SK-N-SH (cell line): ENCODE measurements at regions not wholly inside any gene's neighbourhood (a gene's known extent, or its start where the extent isn't known, plus 50 kb on each side); places are given as distances from the start of the nearest gene placed in this dataset.

Experiments used
- CTCF ChIA-PET: fragments of 300-600, 350-600 bp; formaldehyde crosslinking; extraction: SDS; loops from one replicate; lab custom pipeline; 2021; lab: Yijun Ruan, JAX
- POLR2A ChIA-PET: fragments of 350-600 bp; sonication (Branson Sonifier 250); formaldehyde crosslinking; extraction: SDS; loops from one replicate; lab custom pipeline; 2020; ENCODE audit warnings: antibody characterized with exemption, inconsistent platforms; lab: Yijun Ruan, JAX
- DNase-seq: peaks from one replicate; pipeline ENCODE4 v3.0.0; 2012
- H2AFZ ChIP-seq: fragments of 200-600 bp; sonication (generic); 2 replicates; pipeline ENCODE4 v1.8.1; 2016; ENCODE audit warnings: antibody characterized with exemption, mild to moderate bottlenecking, low read depth
- H3F3A ChIP-seq: fragments of 200-600 bp; sonication (generic); replicated peaks from 2 replicates; pipeline ENCODE3; 2016; ENCODE audit warnings: antibody characterized with exemption, mild to moderate bottlenecking; ENCODE audit not compliant: insufficient read depth
- H3K27ac ChIP-seq, 2 experiments: fragments of 200-500 bp in 1 of 2; fragments of 200-600 bp in 1 of 2; sonication (Bioruptor generic) in 1 of 2; sonication (generic), shearing (Covaris generic) in 1 of 2; 2 replicates each; pipeline versions ENCODE4 v1.5.1 to v1.6.1; 2014 to 2016; ENCODE audit warnings: low read depth in 2 of 2, inconsistent platforms in 1 of 2, low read length in 1 of 2, mild to moderate bottlenecking in 1 of 2, mixed read lengths in 1 of 2
- H3K27me3 ChIP-seq: fragments of 200-600 bp; sonication (generic), shearing (Covaris generic); 2 replicates; pipeline ENCODE4 v1.6.1; 2016; ENCODE audit warnings: mixed run types; ENCODE audit not compliant: insufficient read depth
- H3K36me3 ChIP-seq, 2 experiments: fragments of 200-500 bp in 1 of 2; fragments of 200-600 bp in 1 of 2; sonication (Bioruptor generic) in 1 of 2; sonication (generic) in 1 of 2; replicated peaks in 1 of 2; 2 replicates each; pipeline versions ENCODE3 to v1.5.1; 2014 to 2016; ENCODE audit warnings: low read length in 1 of 2, mild to moderate bottlenecking in 1 of 2; ENCODE audit not compliant: insufficient read depth in 2 of 2, control insufficient read depth in 1 of 2
- H3K4me1 ChIP-seq, 2 experiments: fragments of 200-500 bp in 1 of 2; fragments of 200-600 bp in 1 of 2; sonication (Bioruptor generic) in 1 of 2; sonication (generic), shearing (Covaris generic) in 1 of 2; 2 replicates each; pipeline versions ENCODE4 v1.5.1 to v1.6.1; 2014 to 2016; ENCODE audit warnings: low read depth in 1 of 2, low read length in 1 of 2, mixed run types in 1 of 2; ENCODE audit not compliant: insufficient read depth in 2 of 2, control insufficient read depth in 1 of 2
- H3K4me2 ChIP-seq: fragments of 200-600 bp; sonication (generic), shearing (Covaris generic); 2 replicates; pipeline ENCODE4 v1.6.1; 2017; ENCODE audit warnings: mixed run types
- H3K4me3 ChIP-seq, 2 experiments: fragments of 200-500 bp in 1 of 2; fragments of 200-600 bp in 1 of 2; sonication (Bioruptor generic) in 1 of 2; sonication (generic), shearing (Covaris generic) in 1 of 2; 2 replicates each; pipeline versions ENCODE4 v1.5.1 to v1.8.1; 2014 to 2016; ENCODE audit warnings: low read depth in 2 of 2, inconsistent platforms in 1 of 2, low read length in 1 of 2, mild to moderate bottlenecking in 1 of 2, mixed read lengths in 1 of 2, moderate library complexity in 1 of 2
- H3K79me2 ChIP-seq: fragments of 200-600 bp; sonication (generic); 2 replicates; pipeline ENCODE4 v1.8.1; 2017; ENCODE audit warnings: mild to moderate bottlenecking; ENCODE audit not compliant: insufficient read depth
- H3K9ac ChIP-seq: fragments of 200-600 bp; sonication (generic); 2 replicates; pipeline ENCODE4 v1.6.1; 2017; ENCODE audit warnings: mixed run types
- H3K9me2 ChIP-seq: fragments of 200-600 bp; sonication (generic); 2 replicates; pipeline ENCODE4 v1.6.1; 2017; ENCODE audit warnings: mixed run types
- H3K9me3 ChIP-seq: fragments of 200-600 bp; sonication (generic); 2 replicates; pipeline ENCODE4 v1.6.1; 2017; ENCODE audit warnings: mixed run types, mild to moderate bottlenecking, moderate library complexity
- H4K20me1 ChIP-seq: fragments of 200-600 bp; sonication (generic); 2 replicates; pipeline ENCODE4 v1.6.1; 2017; ENCODE audit warnings: mild to moderate bottlenecking, mixed run types; ENCODE audit not compliant: insufficient read depth
- CTCF ChIP-seq: fragments of 200-600 bp; sonication (generic); IDR thresholded peaks from 2 replicates; pipeline ENCODE4 v1.6.1; 2017; ENCODE audit warnings: antibody characterized with exemption, mild to moderate bottlenecking, moderate library complexity
- EP300 ChIP-seq, 2 experiments: IDR thresholded peaks; 2 replicates each; pipeline versions ENCODE4 v1.4.0 to v1.6.1; 2012; ENCODE audit warnings: borderline replicate concordance in 1 of 2, low read depth in 1 of 2, low read length in 1 of 2
- EZH2phosphoT487 ChIP-seq: fragments of 200-600 bp; sonication (generic); IDR thresholded peaks from 2 replicates; pipeline ENCODE4 v1.6.1; 2017; ENCODE audit warnings: low read depth, mixed run types, mild to moderate bottlenecking, antibody characterized with exemption, moderate library complexity, borderline replicate concordance
- FOSL2 ChIP-seq: IDR thresholded peaks from 2 replicates; pipeline ENCODE4 v1.4.0; 2012; ENCODE audit warnings: low read depth, mild to moderate bottlenecking, moderate library complexity, borderline replicate concordance
- GABPA ChIP-seq: IDR thresholded peaks from 2 replicates; pipeline ENCODE4 v1.4.0; 2012; ENCODE audit warnings: low read depth, mild to moderate bottlenecking
- GATA2 ChIP-seq: sonication (generic); formaldehyde crosslinking; IDR thresholded peaks from 2 replicates; pipeline ENCODE4 v1.5.0; 2020; ENCODE audit warnings: mild to moderate bottlenecking, missing genetic modification reagents
- JUND ChIP-seq: IDR thresholded peaks from 2 replicates; pipeline ENCODE4 v1.4.0; 2012
- MAX ChIP-seq: IDR thresholded peaks from 2 replicates; pipeline ENCODE4 v1.4.0; 2012; ENCODE audit warnings: low read depth
- NFIC ChIP-seq: IDR thresholded peaks from 2 replicates; pipeline ENCODE4 v1.4.0; 2012; ENCODE audit warnings: borderline replicate concordance
- NRF1 ChIP-seq: IDR thresholded peaks from 2 replicates; pipeline ENCODE4 v1.6.1; 2012; ENCODE audit warnings: low read depth, mild to moderate bottlenecking, low read length
- POLR2AphosphoS5 ChIP-seq: IDR thresholded peaks from 2 replicates; pipeline ENCODE4 v1.6.1; 2012; ENCODE audit warnings: low read depth, low read length
- RAD21 ChIP-seq: IDR thresholded peaks from 2 replicates; pipeline ENCODE4 v1.6.1; 2012; ENCODE audit warnings: mild to moderate bottlenecking, low read length
- RCOR1 ChIP-seq: fragments of 150-350 bp; IDR thresholded peaks from 2 replicates; pipeline ENCODE4 v1.6.1; 2017; ENCODE audit warnings: antibody characterized with exemption, low read length
- RFX5 ChIP-seq: IDR thresholded peaks from 2 replicates; pipeline ENCODE4 v1.6.1; 2012; ENCODE audit warnings: mild to moderate bottlenecking, improper control_type of control experiment, low read length
- RXRA ChIP-seq: IDR thresholded peaks from 2 replicates; pipeline ENCODE4 v1.4.0; 2012; ENCODE audit warnings: low read depth, mild to moderate bottlenecking, borderline replicate concordance
- SMC3 ChIP-seq: IDR thresholded peaks from 2 replicates; pipeline ENCODE4 v1.6.1; 2012; ENCODE audit warnings: low read depth, low read length, improper control_type of control experiment
- TAF1 ChIP-seq: IDR thresholded peaks from 2 replicates; pipeline ENCODE4 v1.6.1; 2012; ENCODE audit warnings: low read depth, mild to moderate bottlenecking, low read length, moderate library complexity, borderline replicate concordance
- USF1 ChIP-seq: IDR thresholded peaks from 2 replicates; pipeline ENCODE4 v1.4.0; 2012; ENCODE audit warnings: low read depth, borderline replicate concordance
- WGBS: methylation state at CpG from one replicate; pipeline ENCODE4 v1.1.6; 2017; ENCODE audit warnings: low lambda C conversion rate; 5-methylcytosine and 5-hydroxymethylcytosine counted together
- TF ChIP-seq, protein P1 (sequence below): IDR thresholded peaks from 2 replicates; pipeline ENCODE4; 2012
- TF ChIP-seq, protein P2 (sequence below): fragments of 150-350 bp; IDR thresholded peaks from 2 replicates; pipeline ENCODE4 v1.6.1; 2017; ENCODE audit warnings: antibody characterized with exemption, low read length, low read depth, borderline replicate concordance

GRCh38 chr10:106175760-106176377 is 988.6 kb downstream of the SORCS1 start:
- Histone ChIP-seq H3K27ac (no peak overlapping the region), H3K9me3 (no peaks in the 10 kb centered on the region), H3K36me3 (no peaks in the 10 kb centered on the region), H3K4me1 (no peaks in the 10 kb centered on the region), H3K4me2 (no peak overlapping the region), H4K20me1 (no peaks in the 10 kb centered on the region), H3K9me2 (no peaks in the 10 kb centered on the region), H3K4me3 (no peak overlapping the region; a peak in 1 of 4 replicates), H2AFZ (no peak overlapping the region)
- 55% methylated on average over 5 of the region's 5 CpGs for WGBS
- no peak for DNase-seq
- POLR2A ChIA-PET, result no interaction called here
- CTCF ChIA-PET, result interaction anchor here (1.5 kb wide), 1 partner anchor 226 kb away, joined by 8 read pairs; no protein-coding TSS in a partner anchor
- TF ChIP-seq SMC3 (peak; percentile 45), MAX (no peak), RFX5 (no peak), FOSL2 (no peak), JUND (no peak), RAD21 (peak; percentile 77), EZH2phosphoT487 (no peak), GATA2 (no peak), RCOR1 (no peak), CTCF (peak; percentile 51), TAF1 (no peak)
- TF ChIP-seq, protein P1, sequence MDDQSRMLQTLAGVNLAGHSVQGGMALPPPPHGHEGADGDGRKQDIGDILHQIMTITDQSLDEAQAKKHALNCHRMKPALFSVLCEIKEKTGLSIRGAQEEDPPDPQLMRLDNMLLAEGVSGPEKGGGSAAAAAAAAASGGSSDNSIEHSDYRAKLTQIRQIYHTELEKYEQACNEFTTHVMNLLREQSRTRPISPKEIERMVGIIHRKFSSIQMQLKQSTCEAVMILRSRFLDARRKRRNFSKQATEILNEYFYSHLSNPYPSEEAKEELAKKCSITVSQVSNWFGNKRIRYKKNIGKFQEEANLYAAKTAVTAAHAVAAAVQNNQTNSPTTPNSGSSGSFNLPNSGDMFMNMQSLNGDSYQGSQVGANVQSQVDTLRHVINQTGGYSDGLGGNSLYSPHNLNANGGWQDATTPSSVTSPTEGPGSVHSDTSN, result no peak
- TF ChIP-seq, all 33 proteins: peak for 3
- Histone ChIP-seq H3K79me2 (no peaks in the 10 kb centered on the region), H3F3A (no peaks in the 10 kb centered on the region), H3K9ac (no peak overlapping the region), H3K27me3 (no peaks in the 10 kb centered on the region)

- Histone ChIP-seq H3K4me2 (no peak overlapping the region), H4K20me1 (no peaks in the 10 kb centered on the region), H3K9ac (no peak overlapping the region), H3K9me3 (no peaks in the 10 kb centered on the region), H3F3A (no peaks in the 10 kb centered on the region), H3K27ac (no peak overlapping the region; a peak in 1 of 4 replicates), H3K4me1 (no peaks in the 10 kb centered on the region), H3K9me2 (no peaks in the 10 kb centered on the region), H2AFZ (no peak overlapping the region), H3K79me2 (no peaks in the 10 kb centered on the region), H3K27me3 (no peaks in the 10 kb centered on the region), H3K4me3 (no peak overlapping the region), H3K36me3 (no peaks in the 10 kb centered on the region)
- no peak for DNase-seq
- POLR2A ChIA-PET, result no interaction called here
- WGBS, result 34% methylated on average over 3 of the region's 3 CpGs
- CTCF ChIA-PET, result interaction anchor here (0.7 to 3.1 kb wide), 5 partner anchors 12 to 223 kb away, joined by 3 to 20 read pairs (median 3); no protein-coding TSS in a partner anchor
- TF ChIP-seq SMC3 (no peak), EP300 (IDR thresholded peaks at IDR 0.05; ENCODE audit: borderline replicate concordance in 1 of 2, low read depth in 1 of 2, low read length in 1 of 2) (peak in 1 of 2 experiments; percentile 81; a peak in 2 of 4 replicates), RCOR1 (no peak), POLR2AphosphoS5 (no peak), NRF1 (no peak), NFIC (no peak), GABPA (no peak), USF1 (no peak), CTCF (no peak), GATA2 (peak; percentile 85), TAF1 (no peak), RAD21 (no peak), RXRA (no peak)
- TF ChIP-seq, protein P2, sequence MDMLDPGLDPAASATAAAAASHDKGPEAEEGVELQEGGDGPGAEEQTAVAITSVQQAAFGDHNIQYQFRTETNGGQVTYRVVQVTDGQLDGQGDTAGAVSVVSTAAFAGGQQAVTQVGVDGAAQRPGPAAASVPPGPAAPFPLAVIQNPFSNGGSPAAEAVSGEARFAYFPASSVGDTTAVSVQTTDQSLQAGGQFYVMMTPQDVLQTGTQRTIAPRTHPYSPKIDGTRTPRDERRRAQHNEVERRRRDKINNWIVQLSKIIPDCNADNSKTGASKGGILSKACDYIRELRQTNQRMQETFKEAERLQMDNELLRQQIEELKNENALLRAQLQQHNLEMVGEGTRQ, result no peak
Measured at GRCh38 chr10:106173838-106174237, 990.7 kb downstream of the SORCS1 start.
